ENCODE measurements at regions not wholly inside any gene's neighbourhood (a gene's known extent, or its start where the extent isn't known, plus 50 kb on each side); places are given as distances from the start of the nearest gene placed in this dataset.

DNA sequence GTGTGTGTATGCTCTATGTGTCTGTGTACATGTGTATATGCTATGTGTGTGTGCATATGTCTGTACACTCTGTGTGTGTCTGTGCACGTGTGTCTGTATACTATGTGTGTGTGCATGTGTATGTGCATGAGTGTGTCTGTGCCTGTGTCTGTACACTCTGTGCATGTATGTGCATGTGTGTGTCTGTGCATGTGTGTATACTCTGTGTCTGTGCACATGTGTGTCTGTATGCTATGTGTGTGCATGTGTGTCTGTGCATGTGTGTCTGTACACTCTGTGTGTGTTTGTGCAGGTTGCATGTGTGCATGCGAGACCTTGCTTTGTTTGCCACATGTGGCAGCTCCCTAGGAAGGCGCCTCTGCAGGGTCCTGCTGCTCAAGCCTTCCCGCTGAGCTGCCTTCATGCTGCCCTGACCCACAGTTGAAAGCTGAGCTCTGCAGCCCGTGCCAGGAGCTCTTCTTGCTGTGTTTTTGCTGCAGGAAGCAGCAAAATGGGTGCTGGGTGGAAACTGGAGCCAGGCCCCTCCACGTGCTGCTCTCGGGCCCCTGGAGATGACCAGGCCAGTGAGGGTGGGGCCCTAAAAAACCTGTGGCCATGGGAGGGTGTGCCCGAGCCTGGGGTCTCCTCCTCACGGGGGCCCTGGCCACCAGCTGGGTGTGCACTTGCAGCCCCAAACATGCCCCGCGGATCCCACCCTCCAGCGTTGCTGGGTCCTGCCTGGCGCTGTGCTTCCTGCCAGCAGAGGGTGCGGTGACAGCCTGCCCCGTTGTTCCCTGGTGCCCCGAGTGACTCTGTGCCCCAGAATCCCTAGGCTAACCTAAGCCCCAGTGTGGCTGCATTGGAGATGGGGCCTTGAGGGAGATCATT lies 109.1 kb downstream of the DACT2 start:
- Mint-ChIP-seq H3K36me3 (ENCODE audit: low read depth) (no peaks in the 10 kb centered on the region), H3K27ac (no peak overlapping the region), H3K4me3 (no peak overlapping the region), H3K9me3 (no peaks in the 10 kb centered on the region), H3K4me1 (ENCODE audit: low read depth) (no peaks in the 10 kb centered on the region), H3K27me3 (no peaks in the 10 kb centered on the region)
- no peak for DNase-seq

DNA sequence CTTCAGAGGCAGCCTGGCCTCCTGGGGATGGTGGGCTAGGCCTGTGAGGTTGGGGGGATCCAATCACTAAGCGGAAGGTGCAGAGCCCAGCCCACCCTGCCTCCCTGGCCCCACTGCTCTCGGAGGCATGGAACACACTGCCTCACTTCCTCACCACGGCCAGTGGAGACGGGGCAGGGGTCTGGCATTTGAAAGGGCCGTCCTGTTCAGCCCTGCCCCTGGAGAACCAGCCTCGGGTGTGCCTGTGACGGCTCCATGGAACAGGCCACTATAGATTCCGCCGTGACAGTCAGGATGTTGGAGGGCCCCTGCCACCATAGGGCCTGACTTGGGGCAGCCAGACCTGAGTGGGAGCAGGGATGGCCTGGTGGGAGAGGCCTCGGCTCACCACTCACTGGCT lies 110.2 kb downstream of the DACT2 start:
- Mint-ChIP-seq H3K4me1 (ENCODE audit: low read depth) (no peaks in the 10 kb centered on the region), H3K27me3 (no peaks in the 10 kb centered on the region), H3K36me3 (ENCODE audit: low read depth) (no peaks in the 10 kb centered on the region), H3K9me3 (no peaks in the 10 kb centered on the region), H3K27ac (no peak overlapping the region), H3K4me3 (no peak overlapping the region)
- DNase-seq = no peak

DNA sequence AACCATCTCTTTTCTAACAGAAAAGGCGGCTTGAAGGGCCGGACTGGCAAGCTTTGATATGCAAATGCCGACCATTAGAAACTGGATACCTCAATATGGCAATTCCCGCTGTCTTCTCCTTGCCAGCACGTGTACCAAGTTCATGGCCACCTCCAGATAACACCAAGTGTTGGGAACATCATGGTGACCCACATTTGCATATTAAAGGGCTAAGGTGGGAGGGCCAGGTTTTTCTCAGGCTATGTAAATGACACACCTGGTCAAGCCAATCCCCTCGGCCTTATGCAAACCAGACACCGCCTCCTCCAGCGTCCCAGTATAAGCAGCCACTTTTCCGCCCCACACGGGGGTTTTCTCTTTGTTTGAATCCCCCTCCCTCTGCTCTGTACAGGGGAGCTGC lies 110.7 kb downstream of the DACT2 start:
- no peak for DNase-seq
- Mint-ChIP-seq H3K9me3 (no peaks in the 10 kb centered on the region), H3K4me3 (no peak overlapping the region), H3K27ac (no peak overlapping the region), H3K4me1 (ENCODE audit: low read depth) (no peaks in the 10 kb centered on the region), H3K27me3 (no peaks in the 10 kb centered on the region), H3K36me3 (ENCODE audit: low read depth) (no peaks in the 10 kb centered on the region)

DNA sequence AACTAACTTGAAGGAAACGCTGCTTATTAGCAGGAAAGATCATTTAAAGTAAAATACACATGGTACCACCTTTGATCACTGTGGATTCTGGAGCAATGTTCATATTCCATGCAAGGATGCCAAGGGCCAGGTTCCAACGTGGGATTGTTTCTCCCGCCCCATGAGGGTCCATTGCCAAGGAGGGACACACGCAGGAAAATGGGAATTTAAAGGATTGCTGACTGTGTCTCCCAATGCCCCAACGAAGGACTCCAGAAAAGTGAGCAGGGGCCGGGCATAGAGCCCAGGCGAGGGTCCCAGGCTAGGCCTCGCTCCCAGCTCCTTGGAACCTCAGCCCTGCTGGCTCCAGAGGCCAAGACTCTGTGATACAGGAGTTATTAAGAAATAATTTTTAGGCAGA lies 111.2 kb downstream of the DACT2 start:
- Mint-ChIP-seq H3K27me3 (no peaks in the 10 kb centered on the region), H3K4me1 (ENCODE audit: low read depth) (no peaks in the 10 kb centered on the region), H3K9me3 (no peaks in the 10 kb centered on the region), H3K27ac (no peak overlapping the region), H3K36me3 (ENCODE audit: low read depth) (no peaks in the 10 kb centered on the region), H3K4me3 (no peak overlapping the region)
- DNase-seq = no peak

DNA sequence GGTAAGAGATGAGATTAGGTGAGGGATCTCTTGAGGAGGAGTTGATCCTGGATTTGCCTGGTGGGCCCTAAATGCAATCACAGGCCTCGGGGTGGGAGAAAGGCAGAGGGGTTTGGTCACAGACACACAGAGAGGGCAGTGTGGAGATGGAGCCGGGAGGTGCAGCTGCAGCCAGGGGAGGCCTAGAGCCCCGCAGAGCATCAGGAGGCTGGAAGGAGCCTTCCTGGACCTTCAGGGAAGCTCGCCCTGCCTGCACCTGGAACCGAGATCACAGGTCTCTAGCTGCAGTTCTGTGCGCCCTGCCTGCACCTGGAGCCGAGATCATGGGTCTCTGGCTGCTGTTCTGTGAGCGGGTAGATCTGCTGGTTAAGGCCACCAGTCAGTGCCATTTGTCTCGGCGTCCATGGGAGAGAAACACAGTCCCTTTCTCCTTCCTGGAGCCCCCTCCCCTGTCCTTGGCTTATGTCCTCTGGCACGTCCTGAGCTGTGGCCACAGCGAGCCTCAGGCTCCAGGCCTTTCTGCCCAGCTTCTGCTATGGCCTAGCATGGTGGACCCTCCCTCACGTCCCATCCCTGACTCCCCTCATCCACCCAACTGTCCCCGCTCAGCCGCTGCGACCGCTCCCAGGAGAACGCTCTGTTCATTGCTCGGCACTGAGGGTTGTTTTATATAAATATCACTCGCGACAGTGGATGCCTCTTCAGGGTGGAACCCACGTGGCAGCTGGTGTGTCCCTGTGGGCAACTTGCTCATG lies 112.0 kb downstream of the DACT2 start:
- no peak overlapping the region for H3K4me3 Mint-ChIP-seq
- no peak for DNase-seq
- no peaks in the 10 kb centered on the region for H3K4me1 Mint-ChIP-seq (ENCODE audit: low read depth)
- H3K36me3 Mint-ChIP-seq (ENCODE audit: low read depth) = no peaks in the 10 kb centered on the region
- no peaks in the 10 kb centered on the region for H3K9me3 Mint-ChIP-seq
- H3K27ac Mint-ChIP-seq = no peak overlapping the region
- no peaks in the 10 kb centered on the region for H3K27me3 Mint-ChIP-seq

DNA sequence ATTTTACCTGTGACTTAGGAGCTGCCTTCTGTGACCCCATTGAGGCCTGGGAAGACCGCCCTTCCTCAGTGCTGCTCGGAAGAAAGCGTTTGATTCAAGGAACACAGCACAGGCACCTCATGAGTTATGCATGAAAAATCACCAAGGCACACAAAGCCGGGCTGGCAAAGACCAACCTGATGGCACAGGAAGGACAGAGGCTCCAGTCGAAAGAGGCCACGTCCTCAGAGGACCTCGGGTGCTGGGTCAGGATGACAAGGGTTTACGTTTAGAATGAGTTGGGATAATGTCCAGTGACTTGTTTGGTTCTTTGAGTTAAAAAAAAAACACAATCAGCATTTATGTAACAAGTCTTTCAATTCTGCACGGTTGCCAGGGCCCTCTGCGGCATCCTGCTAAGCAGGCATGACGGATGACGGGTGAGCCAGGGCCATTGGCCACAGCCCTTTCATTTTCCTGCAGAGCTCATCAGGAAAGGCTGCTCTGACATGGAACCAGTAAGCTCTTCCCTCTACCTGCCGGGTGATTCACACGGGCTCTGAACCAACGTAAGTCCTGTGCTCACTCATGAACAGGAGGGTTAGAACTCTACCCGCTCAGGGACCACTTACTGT lies 112.8 kb downstream of the DACT2 start:
- no peaks in the 10 kb centered on the region for H3K36me3 Mint-ChIP-seq (ENCODE audit: low read depth)
- no peaks in the 10 kb centered on the region for H3K9me3 Mint-ChIP-seq
- H3K4me1 Mint-ChIP-seq (ENCODE audit: low read depth) = no peaks in the 10 kb centered on the region
- no peak overlapping the region for H3K27ac Mint-ChIP-seq
- no peak for DNase-seq
- peaks cover 8% of the 10 kb centered on the region for H3K27me3 Mint-ChIP-seq
- no peak overlapping the region for H3K4me3 Mint-ChIP-seq

DNA sequence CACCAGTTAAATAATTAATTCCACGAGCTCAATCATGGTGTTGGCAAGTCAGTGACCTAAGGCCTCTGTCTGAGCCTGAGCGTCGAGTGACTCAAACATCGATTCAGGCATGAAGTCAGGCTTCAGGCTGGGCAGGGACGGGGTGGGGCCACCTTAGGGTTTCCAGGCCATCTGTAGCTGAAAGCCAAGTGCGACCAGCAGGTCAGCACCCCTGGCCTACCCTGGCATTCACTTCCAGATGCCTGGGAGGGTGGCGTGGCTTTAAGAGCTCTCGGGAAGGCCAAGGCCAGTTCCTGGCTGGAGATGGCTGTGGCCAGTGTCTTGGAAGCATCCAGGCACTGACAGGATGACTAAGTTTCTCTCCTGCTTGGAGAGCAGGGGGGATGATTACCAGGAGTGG lies 113.4 kb downstream of the DACT2 start:
- Mint-ChIP-seq H3K4me1 (ENCODE audit: low read depth) (no peaks in the 10 kb centered on the region), H3K9me3 (no peaks in the 10 kb centered on the region)

DNA sequence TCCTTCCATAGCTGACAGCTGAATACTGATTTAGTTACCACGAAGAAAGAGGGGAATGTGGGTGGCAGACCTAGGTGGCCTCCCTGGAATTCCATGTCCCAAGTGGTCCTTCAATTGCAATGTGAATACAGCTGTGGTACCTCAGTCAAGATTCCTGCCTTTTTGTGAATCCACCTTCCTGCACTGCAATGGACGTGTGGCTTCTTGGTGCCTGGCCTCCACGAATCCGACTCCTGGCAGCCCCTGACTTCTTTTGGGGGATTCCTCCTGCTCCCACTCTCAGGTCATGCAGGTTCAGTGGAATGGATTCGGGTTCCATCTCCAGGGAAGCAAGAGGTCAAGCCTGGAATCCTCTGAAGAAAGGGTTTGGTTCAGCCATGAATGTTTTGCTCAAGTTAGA lies 117.8 kb downstream of the DACT2 start:
- Mint-ChIP-seq H3K27me3 (peaks cover 14% of the 10 kb centered on the region), H3K9me3 (no peaks in the 10 kb centered on the region), H3K27ac (no peak overlapping the region), H3K36me3 (ENCODE audit: low read depth) (no peaks in the 10 kb centered on the region), H3K4me1 (ENCODE audit: low read depth) (no peaks in the 10 kb centered on the region), H3K4me3 (no peak overlapping the region)
- DNase-seq = no peak

More for the DNA sequence above, 113.4 kb downstream of the DACT2 start:
- Mint-ChIP-seq H3K27ac (no peak overlapping the region), H3K36me3 (ENCODE audit: low read depth) (no peaks in the 10 kb centered on the region), H3K27me3 (peaks cover 8% of the 10 kb centered on the region), H3K4me3 (no peak overlapping the region)
- DNase-seq = no peak

DNA sequence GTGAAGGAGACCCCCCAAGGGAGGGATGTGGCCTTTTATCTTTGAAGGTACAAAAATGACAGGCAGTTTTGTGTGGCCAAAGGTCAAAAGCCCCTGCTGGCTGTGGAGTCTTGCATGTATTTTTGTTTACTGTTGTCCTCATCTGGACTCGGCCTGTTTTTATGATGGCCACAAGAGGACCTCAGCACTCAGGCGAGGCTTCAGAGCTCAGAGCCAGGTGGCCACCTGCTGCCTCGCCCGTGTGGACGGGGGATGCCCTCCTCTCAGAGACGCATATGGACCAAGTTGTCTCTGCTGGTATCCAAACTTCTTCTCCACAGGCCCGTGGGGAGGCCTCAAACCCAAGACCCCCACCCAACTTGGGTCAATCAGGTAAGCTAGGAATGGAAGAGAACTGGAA lies 118.2 kb downstream of the DACT2 start:
- Mint-ChIP-seq H3K4me1 (ENCODE audit: low read depth) (no peaks in the 10 kb centered on the region), H3K27ac (no peak overlapping the region), H3K9me3 (no peaks in the 10 kb centered on the region), H3K4me3 (no peak overlapping the region), H3K27me3 (peaks cover 14% of the 10 kb centered on the region), H3K36me3 (ENCODE audit: low read depth) (no peaks in the 10 kb centered on the region)
- DNase-seq = no peak

DNA sequence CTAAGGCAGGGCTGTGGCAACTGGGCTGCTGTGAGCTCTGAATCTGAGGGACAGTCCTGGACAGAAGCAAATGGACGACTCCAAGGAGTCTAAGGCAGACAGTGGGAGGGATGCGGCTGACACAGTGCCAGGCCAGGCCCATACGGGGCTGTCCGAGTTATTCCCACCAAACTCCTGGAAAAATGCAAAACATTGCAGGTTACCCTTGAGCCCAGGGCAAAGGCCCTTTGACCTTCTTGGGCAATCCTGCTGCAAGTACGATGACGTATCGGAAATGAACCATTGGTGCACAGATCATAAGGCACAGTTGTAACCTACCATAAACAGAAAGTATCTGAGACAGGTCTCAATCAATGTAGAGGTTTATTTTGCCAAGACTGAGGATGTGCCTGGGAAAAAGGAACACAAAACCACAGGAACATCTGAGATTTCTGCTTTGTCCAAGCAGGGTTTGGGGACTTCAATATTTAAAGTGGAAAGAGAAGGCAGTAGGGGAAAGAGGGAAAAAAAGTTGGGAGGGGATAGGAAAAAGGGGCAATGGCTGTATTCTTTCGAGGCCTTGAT lies 118.9 kb downstream of the DACT2 start:
- peaks cover 14% of the 10 kb centered on the region for H3K27me3 Mint-ChIP-seq
- H3K4me1 Mint-ChIP-seq (ENCODE audit: low read depth) = no peaks in the 10 kb centered on the region
- no peaks in the 10 kb centered on the region for H3K36me3 Mint-ChIP-seq (ENCODE audit: low read depth)
- H3K4me3 Mint-ChIP-seq = no peak overlapping the region
- H3K9me3 Mint-ChIP-seq = no peaks in the 10 kb centered on the region
- no peak overlapping the region for H3K27ac Mint-ChIP-seq
- no peak for DNase-seq

DNA sequence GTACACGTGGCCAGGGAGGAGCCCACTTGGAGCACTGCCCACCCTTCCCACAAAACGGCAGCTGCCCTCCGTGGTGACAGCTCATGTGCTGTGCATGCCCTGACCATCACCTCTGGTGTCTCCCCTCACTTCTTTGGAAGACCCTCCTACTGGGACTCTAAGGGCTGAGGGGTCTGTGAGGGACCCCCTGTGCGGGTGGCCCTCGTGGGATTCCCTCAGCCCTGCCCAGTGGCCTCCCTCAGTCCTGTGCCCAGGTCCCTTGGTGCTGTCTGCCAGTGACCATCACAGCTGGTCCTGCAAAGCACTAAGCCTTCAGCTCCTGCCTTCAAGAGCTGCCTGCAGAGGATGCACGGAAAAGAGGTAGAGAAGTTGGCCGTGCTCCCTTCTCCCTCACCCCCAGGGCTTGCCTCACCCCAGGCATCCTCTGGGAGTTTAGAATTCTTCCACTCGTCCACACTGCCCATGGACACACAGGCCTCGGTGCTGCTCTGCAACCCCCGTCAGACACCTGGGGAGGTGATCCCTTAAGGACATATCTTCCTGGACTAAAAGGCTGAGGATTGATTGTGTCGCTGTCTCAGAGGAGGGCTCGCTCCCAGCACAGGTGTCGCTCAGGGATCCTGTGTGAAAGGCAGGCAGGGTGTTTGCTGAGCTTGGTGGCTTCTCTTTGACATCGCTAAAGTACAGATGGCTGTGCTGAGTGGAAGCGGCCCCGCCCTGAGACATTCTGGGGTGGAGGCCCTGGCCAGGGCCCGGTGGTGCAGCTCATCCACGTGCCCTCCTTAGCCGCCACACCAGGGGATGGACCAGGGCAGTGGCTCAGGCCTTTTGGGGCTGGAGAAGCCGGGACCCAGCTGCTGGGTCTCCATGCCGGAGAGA lies 119.5 kb upstream of the FRMD1 start:
- Mint-ChIP-seq H3K4me3 (no peak overlapping the region), H3K27ac (no peak overlapping the region), H3K9me3 (no peaks in the 10 kb centered on the region), H3K27me3 (peaks cover 15% of the 10 kb centered on the region), H3K4me1 (ENCODE audit: low read depth) (no peaks in the 10 kb centered on the region), H3K36me3 (ENCODE audit: low read depth) (no peaks in the 10 kb centered on the region)
- no peak for DNase-seq

DNA sequence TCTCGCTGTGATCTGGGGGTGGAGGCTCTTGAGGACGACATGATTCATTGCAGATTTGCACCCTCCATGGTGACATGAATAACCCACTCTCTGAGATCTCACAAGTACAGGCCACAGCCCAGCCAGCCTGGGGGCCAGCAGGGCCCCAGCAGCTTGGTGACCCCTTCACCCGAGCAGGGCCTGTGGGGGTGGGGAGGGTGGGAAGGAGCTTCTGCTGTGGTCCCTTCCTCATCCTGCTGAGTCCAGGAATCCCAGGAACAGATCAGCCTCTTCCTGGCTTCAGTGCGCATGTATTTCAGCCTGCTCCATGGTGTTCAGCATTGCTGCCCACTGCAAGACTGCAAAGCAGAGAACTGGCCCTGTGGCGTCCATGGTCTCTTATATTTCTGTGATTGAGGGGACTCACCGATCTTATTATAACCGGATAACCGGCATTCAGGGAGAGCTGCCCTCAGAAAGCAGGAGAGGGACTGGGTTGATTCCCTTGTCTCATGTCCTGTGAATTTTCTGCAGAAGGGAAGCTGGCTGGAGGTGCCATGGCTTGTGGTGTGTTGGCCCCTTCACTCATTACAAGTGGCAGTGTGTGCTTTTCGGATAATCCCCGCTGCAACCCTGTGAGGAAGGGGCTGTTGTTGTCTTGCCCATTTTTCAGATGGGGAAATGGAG lies 118.8 kb upstream of the FRMD1 start:
- no peaks in the 10 kb centered on the region for H3K36me3 Mint-ChIP-seq (ENCODE audit: low read depth)
- no peak for DNase-seq
- no peaks in the 10 kb centered on the region for H3K4me1 Mint-ChIP-seq (ENCODE audit: low read depth)
- H3K27ac Mint-ChIP-seq = no peak overlapping the region
- H3K27me3 Mint-ChIP-seq = peaks cover 20% of the 10 kb centered on the region
- H3K9me3 Mint-ChIP-seq = no peaks in the 10 kb centered on the region
- H3K4me3 Mint-ChIP-seq = no peak overlapping the region

DNA sequence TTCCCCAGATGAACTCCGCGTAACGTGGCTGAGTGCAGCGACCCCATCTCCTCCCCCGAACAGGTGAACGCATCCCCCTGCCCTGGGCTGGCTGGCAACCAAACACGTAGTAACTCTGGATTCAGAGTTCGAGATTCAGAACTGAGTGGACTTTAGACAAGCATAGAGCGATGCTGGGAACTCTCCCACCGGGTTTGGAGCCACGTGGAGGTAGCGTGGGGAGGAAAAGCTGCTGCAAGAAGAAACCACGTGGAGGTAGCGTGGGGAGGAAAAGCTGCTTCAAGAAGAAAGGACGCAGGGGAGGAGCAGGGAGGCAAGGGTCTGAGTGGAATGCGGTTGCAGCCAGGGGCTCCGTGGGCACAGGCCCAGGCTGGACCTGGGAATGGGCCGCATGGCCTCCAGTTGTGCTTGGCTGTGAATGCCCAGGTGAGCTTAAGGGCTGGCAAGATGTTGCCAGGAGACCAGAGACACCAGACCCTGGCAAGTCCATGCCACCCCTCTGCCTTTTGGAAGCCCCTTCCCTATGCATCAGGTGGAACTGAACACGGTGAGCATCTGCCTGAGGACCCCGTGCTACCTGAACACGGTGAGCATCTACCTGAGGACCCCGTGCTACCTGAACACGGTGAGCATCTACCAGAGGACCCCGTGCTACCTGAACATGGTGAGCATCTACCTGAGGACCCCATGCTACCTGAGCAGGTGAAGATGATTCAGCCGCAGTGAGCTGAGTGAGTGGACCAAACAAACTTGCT lies 118.0 kb upstream of the FRMD1 start:
- H3K4me3 Mint-ChIP-seq = no peak overlapping the region
- no peaks in the 10 kb centered on the region for H3K4me1 Mint-ChIP-seq (ENCODE audit: low read depth)
- peaks cover 19% of the 10 kb centered on the region for H3K27me3 Mint-ChIP-seq
- H3K9me3 Mint-ChIP-seq = no peaks in the 10 kb centered on the region
- H3K27ac Mint-ChIP-seq = no peak overlapping the region
- no peaks in the 10 kb centered on the region for H3K36me3 Mint-ChIP-seq (ENCODE audit: low read depth)
- no peak for DNase-seq

Data from activated T-cell treated with anti-CD3 and anti-CD28 coated beads, Interleukin-2, amount 50 U/mL, for 24 hours (primary cell).